Stomach (tissue), 8 donors: ENCODE measurements at regions not wholly inside any gene's neighbourhood (a gene's known extent, or its start where the extent isn't known, plus 50 kb on each side); places are given as distances from the start of the nearest gene placed in this dataset.

ENCODE experiments used
- DNase-seq, 2 donors: peaks; one replicate each; pipeline versions ENCODE4 v3.0.0 to v3.0.0-alpha.2; 2013 to 2019
- H3K27ac ChIP-seq, 5 donors: fragments of 200-600 bp in 4 of 5; sonication (generic) in 4 of 5; one replicate each; pipeline ENCODE4 v1.5.1; 2013 to 2019; ENCODE audit warnings: mild to moderate bottlenecking in 1 of 5, moderate library complexity in 1 of 5
- H3K27me3 ChIP-seq, 3 donors: fragments of 200-600 bp; sonication (generic); one replicate each; pipeline ENCODE4 v1.5.1; 2017 to 2019; ENCODE audit warnings: mixed run types in 1 of 3
- H3K36me3 ChIP-seq, 4 donors: fragments of 200-600 bp; sonication (generic); 1 replicate in 3 of 4; 2 replicates in 1 of 4; pipeline ENCODE4 v1.5.1; 2016 to 2019
- H3K4me1 ChIP-seq, 4 donors: fragments of 200-600 bp; sonication (generic); one replicate each; pipeline ENCODE4 v1.5.1; 2016 to 2019
- H3K4me3 ChIP-seq, 4 donors: fragments of 200-600 bp; sonication (generic) in 3 of 4; one replicate each; pipeline ENCODE4 v1.5.1; 2016 to 2019; ENCODE audit warnings: mild to moderate bottlenecking in 1 of 4
- H3K9me3 ChIP-seq, 4 donors: fragments of 200-600 bp; sonication (generic); one replicate each; pipeline ENCODE4 v1.5.1; 2016 to 2019
- CTCF ChIP-seq, 7 experiments: fragments of 450-650 bp in 4 of 7; fragments of 200-600 bp in 3 of 7; sonication (generic) in 3 of 7; IDR thresholded peaks; one replicate each; pipeline ENCODE4 v1.5.1; 2016 to 2019; ENCODE audit warnings: antibody characterized with exemption in 7 of 7, control low read depth in 2 of 7, mild to moderate bottlenecking in 1 of 7
- EP300 ChIP-seq: sonication (generic); formaldehyde crosslinking; IDR thresholded peaks from one replicate; pipeline ENCODE4 v1.6.1; 2017; ENCODE audit warnings: antibody characterized with exemption
- POLR2A ChIP-seq, 4 donors: fragments of 450-650 bp; IDR thresholded peaks; one replicate each; pipeline ENCODE4 v1.6.1; 2016; ENCODE audit warnings: antibody characterized with exemption in 4 of 4, control low read depth in 2 of 4, mild to moderate bottlenecking in 1 of 4, moderate library complexity in 1 of 4
- POLR2AphosphoS5 ChIP-seq, 3 donors: sonication (generic); formaldehyde crosslinking; IDR thresholded peaks; one replicate each; pipeline ENCODE4 v1.6.1; 2016; ENCODE audit warnings: antibody characterized with exemption in 3 of 3
- WGBS, 5 donors: extraction: QIAGEN DNeasy Blood & Tissue Kit in 3 of 5; methylation state at CpG; one replicate each; pipeline versions ENCODE4 v1.1.5 to v1.1.7; 2013 to 2018; 5-methylcytosine and 5-hydroxymethylcytosine counted together
- intact Hi-C: fragments of 100-400 bp; cut with DNase I; formaldehyde crosslinking; loops from one replicate; pipeline ENCODE4 v1.15.1; 2023; ENCODE audit warnings: low total_unique reads
- donor health status: healthy with polysubstance abuse.
- donor health status: Bipolar disorder and iron deficiency.
- donor health status: healthy.

- H3K4me3 ChIP-seq, result no peak overlapping the region
- TF ChIP-seq POLR2A (IDR thresholded peaks at IDR 0.05) (no peak), CTCF (IDR thresholded peaks at IDR 0.05) (no peak), POLR2AphosphoS5 (IDR thresholded peaks at IDR 0.05) (no peak), EP300 (no peak)
These were observed 269.8 kb upstream of the ARX start for GRCh38 chrX:25285598-25285997.

DNA sequence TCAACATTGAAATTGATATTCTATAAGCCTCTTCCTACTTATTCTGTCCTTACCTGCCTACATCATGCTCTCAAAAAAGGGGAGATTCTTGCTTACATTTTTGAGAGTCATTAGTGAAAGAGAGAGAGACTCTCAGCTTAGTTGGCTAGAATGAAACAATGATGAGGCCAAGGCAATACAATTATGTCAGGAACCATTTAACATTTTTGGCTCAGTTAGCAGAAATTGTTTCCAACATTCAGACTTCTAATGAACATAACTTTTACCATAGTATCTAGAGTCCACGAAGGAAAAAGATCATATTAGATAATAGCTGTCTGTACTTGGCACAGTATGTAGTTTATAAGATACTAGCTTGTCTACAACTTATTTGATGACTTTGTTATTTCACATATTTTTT, 263.7 kb upstream of the ARX start:
- Histone ChIP-seq H3K9me3 (peaks cover 0 to 6% (median 0%) of the 10 kb centered on the region in 4 donors), H3K27ac (no peak overlapping the region), H3K4me1 (no peaks in the 10 kb centered on the region), H3K4me3 (no peak overlapping the region), H3K27me3 (no peaks in the 10 kb centered on the region), H3K36me3 (no peaks in the 10 kb centered on the region)
- 21 to 69% (median 35%) methylated on average over 1 of the region's 1 CpG for WGBS, 5 donors
- TF ChIP-seq POLR2AphosphoS5 (IDR thresholded peaks at IDR 0.05) (no peak), POLR2A (IDR thresholded peaks at IDR 0.05) (no peak), EP300 (no peak), CTCF (IDR thresholded peaks at IDR 0.05) (no peak)
- intact Hi-C loops, result no loop called here
- DNase-seq, result peak in 1 of 2 donors; percentile 4

More at GRCh38 chrX:25285598-25285997, 269.8 kb upstream of the ARX start:
- Histone ChIP-seq H3K27ac (no peak overlapping the region), H3K9me3 (peaks cover 0 to 6% (median 0%) of the 10 kb centered on the region in 4 donors), H3K4me1 (no peaks in the 10 kb centered on the region), H3K36me3 (no peaks in the 10 kb centered on the region), H3K27me3 (no peaks in the 10 kb centered on the region)
- intact Hi-C loops, result no loop called here
- 74 to 94% (median 85%) methylated on average over 4 of the region's 4 CpGs for WGBS, 5 donors
- DNase-seq, result no peak

- TF ChIP-seq CTCF (IDR thresholded peaks at IDR 0.05), result no peak
- TF ChIP-seq EP300, result no peak
- no peak for TF ChIP-seq POLR2A (IDR thresholded peaks at IDR 0.05)
- no peak for TF ChIP-seq POLR2AphosphoS5 (IDR thresholded peaks at IDR 0.05)
- DNase-seq, result no peak
These were observed 262.6 kb upstream of the ARX start for GRCh38 chrX:25278341-25278740.

GRCh38 chrX:25277574-25277973, 261.8 kb upstream of the ARX start:
- Histone ChIP-seq H3K4me3 (no peak overlapping the region), H3K9me3 (peaks cover 0 to 6% (median 0%) of the 10 kb centered on the region in 4 donors), H3K27ac (no peak overlapping the region), H3K36me3 (no peaks in the 10 kb centered on the region), H3K4me1 (no peaks in the 10 kb centered on the region), H3K27me3 (no peaks in the 10 kb centered on the region)
- intact Hi-C loops, result no loop called here
- no peak for TF ChIP-seq POLR2A (IDR thresholded peaks at IDR 0.05)
- TF ChIP-seq CTCF (IDR thresholded peaks at IDR 0.05), result no peak
- TF ChIP-seq POLR2AphosphoS5 (IDR thresholded peaks at IDR 0.05), result no peak
- no peak for TF ChIP-seq EP300
- DNase-seq, result no peak
- WGBS, 5 donors, result 39 to 74% (median 66%) methylated on average over 3 of the region's 3 CpGs

More at GRCh38 chrX:25278341-25278740, 262.6 kb upstream of the ARX start:
- intact Hi-C loops, result no loop called here
- Histone ChIP-seq H3K4me1 (no peaks in the 10 kb centered on the region), H3K36me3 (no peaks in the 10 kb centered on the region), H3K9me3 (peaks cover 0 to 6% (median 0%) of the 10 kb centered on the region in 4 donors), H3K27ac (no peak overlapping the region), H3K4me3 (no peak overlapping the region), H3K27me3 (no peaks in the 10 kb centered on the region)
